GM19455 (cell line): ENCODE measurements at regions not wholly inside any gene's neighbourhood (a gene's known extent, or its start where the extent isn't known, plus 50 kb on each side); places are given as distances from the start of the nearest gene placed in this dataset.
"Not testable (repeated sequence)": the region's sequence is repeated elsewhere in the genome, so short reads cannot be mapped to it uniquely, and the experiment has no call there.

Experiments
- ATAC-seq: cut with Tn5 transposase; IDR thresholded peaks from one replicate; pipeline ENCODE4 v1.9.1; 2021; ENCODE audit not compliant: unreplicated experiment

GRCh38 chr4:141290771-141291170 is 70.1 kb downstream of the ZNF330 start:
- ATAC-seq: no peak

GRCh38 chr4:141294306-141294705 is 73.6 kb downstream of the ZNF330 start:
- ATAC-seq: no peak

- no peak for ATAC-seq
Measured at GRCh38 chr4:141301216-141301615, 80.5 kb downstream of the ZNF330 start.

- ATAC-seq: no peak
Measured at GRCh38 chr4:141302924-141303323, 82.2 kb downstream of the ZNF330 start.

GRCh38 chr4:141304346-141304745 is 83.7 kb downstream of the ZNF330 start:
- no peak for ATAC-seq

- ATAC-seq: no peak
Measured at GRCh38 chr4:141306331-141306730, 85.6 kb downstream of the ZNF330 start.

- peak; percentile 99 for ATAC-seq
Measured at GRCh38 chr4:141307241-141307689, 86.6 kb downstream of the ZNF330 start.

GRCh38 chr4:141309874-141310273 is 89.2 kb downstream of the ZNF330 start:
- ATAC-seq: no peak

GRCh38 chr4:141311246-141312204 is 90.8 kb downstream of the ZNF330 start:
- ATAC-seq: no peak

GRCh38 chr4:141314627-141315026 is 93.9 kb downstream of the ZNF330 start:
- no peak for ATAC-seq

GRCh38 chr4:141328560-141329173 is 108.0 kb downstream of the ZNF330 start:
- ATAC-seq: no peak

GRCh38 chr4:141329174-141329569 is 108.5 kb downstream of the ZNF330 start:
- no peak for ATAC-seq

GRCh38 chr4:141330616-141331015 is 109.9 kb downstream of the ZNF330 start:
- no peak for ATAC-seq

GRCh38 chr4:141331534-141332358 is 111.1 kb downstream of the ZNF330 start:
- ATAC-seq: no peak

- not testable (repeated sequence) for ATAC-seq
Measured at GRCh38 chr4:141332359-141333181, 111.9 kb downstream of the ZNF330 start.

- ATAC-seq: not testable (repeated sequence)
Measured at GRCh38 chr4:141333456-141334230, 112.9 kb downstream of the ZNF330 start.

GRCh38 chr4:141335166-141335565 is 114.5 kb downstream of the ZNF330 start:
- no peak for ATAC-seq

- ATAC-seq: no peak
Measured at GRCh38 chr4:141338238-141338637, 117.5 kb downstream of the ZNF330 start.

GRCh38 chr4:141339391-141339790 is 118.7 kb downstream of the ZNF330 start:
- no peak for ATAC-seq

- no peak for ATAC-seq
Measured at GRCh38 chr4:141339966-141340365, 119.3 kb downstream of the ZNF330 start.
